Activated T-helper 1 cell treated with anti-CD3 and anti-CD28 coated beads, Interleukin-12 subunit alpha, Interleukin-12 subunit beta, Interleukin-2, Interleukin-4 antibody, amounts not matched to agents 30 ng/mL and 10 ng/mL and 1 ng/mL, durations not matched to agents 14 hours and 24 hours and 36 hours (primary cell): ENCODE measurements at regions not wholly inside any gene's neighbourhood (a gene's known extent, or its start where the extent isn't known, plus 50 kb on each side); places are given as distances from the start of the nearest gene placed in this dataset.

Experiments used
- DNase-seq: peaks from one replicate; pipeline ENCODE4 v3.0.0; 2021; ENCODE audit warnings: low spot score
- H3K27ac Mint-ChIP-seq: one replicate; pipeline ENCODE4 v1.8.0; 2021; ENCODE audit warnings: mild to moderate bottlenecking, mixed read lengths
- H3K27me3 Mint-ChIP-seq: one replicate; pipeline ENCODE4 v1.8.0; 2022; ENCODE audit warnings: mild to moderate bottlenecking, moderate library complexity, mixed read lengths; ENCODE audit not compliant: insufficient read depth
- H3K36me3 Mint-ChIP-seq: one replicate; pipeline ENCODE4 v1.8.0; 2021; ENCODE audit warnings: low read depth, mixed read lengths
- H3K4me1 Mint-ChIP-seq: one replicate; pipeline ENCODE4 v1.8.0; 2021; ENCODE audit warnings: low read depth, mixed read lengths
- H3K4me3 Mint-ChIP-seq: one replicate; pipeline ENCODE4 v1.8.0; 2021; ENCODE audit warnings: mild to moderate bottlenecking, moderate library complexity, mixed read lengths
- H3K9me3 Mint-ChIP-seq: one replicate; pipeline ENCODE4 v1.8.0; 2021; ENCODE audit warnings: mixed read lengths
- intact Hi-C: fragments of 100-400 bp; cut with micrococcal nuclease; formaldehyde crosslinking; loops from one replicate; pipeline ENCODE4 v1.15.1; 2024

DNA sequence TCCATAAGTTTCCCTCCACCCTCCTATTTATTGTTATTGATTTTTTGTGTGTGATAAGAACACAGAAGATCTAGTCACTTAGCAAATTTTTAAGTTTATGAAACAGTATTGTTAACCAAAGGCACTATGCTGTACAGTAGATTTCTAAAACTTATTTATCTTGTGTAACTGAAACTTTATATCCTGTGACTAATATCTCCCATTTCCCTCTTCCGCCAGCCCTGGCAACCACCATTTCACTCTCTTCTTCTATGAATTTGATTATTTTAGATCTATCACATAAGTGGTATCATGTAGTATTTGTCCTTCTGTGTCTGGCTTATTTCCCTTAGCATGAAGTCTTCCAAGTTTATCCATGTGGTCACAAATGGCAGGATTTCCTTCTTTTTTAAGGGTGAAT, 144.3 kb upstream of the INHBA start:
- no peak for DNase-seq
- Mint-ChIP-seq H3K27me3 (peaks cover 2% of the 10 kb centered on the region), H3K4me1 (peaks cover 6% of the 10 kb centered on the region), H3K9me3 (peaks cover 33% of the 10 kb centered on the region), H3K36me3 (peaks cover 8% of the 10 kb centered on the region), H3K27ac (no peak overlapping the region), H3K4me3 (no peak overlapping the region)
- intact Hi-C loops: no loop called here

DNA sequence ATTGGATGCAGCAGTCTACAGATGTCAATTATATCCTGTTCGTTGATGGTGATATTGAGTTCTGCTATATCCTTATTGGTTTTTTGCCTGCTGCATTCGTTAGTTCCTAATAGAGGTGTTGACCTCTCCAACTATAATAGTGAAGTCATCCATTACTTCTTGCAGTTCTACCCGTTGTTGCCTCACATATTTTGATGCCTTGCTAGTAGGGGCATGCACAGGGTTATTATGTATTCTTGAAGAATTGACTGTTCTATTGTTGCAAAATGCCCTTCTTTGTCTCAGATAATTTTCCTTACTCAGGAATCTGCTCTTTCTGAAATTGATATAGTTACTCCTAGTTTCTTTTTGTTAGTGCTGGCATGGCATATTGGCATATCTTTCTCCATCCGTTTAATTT, 140.1 kb upstream of the INHBA start:
- Mint-ChIP-seq H3K4me1 (no peaks in the 10 kb centered on the region), H3K27ac (no peak overlapping the region)
- intact Hi-C loops: no loop called here

DNA sequence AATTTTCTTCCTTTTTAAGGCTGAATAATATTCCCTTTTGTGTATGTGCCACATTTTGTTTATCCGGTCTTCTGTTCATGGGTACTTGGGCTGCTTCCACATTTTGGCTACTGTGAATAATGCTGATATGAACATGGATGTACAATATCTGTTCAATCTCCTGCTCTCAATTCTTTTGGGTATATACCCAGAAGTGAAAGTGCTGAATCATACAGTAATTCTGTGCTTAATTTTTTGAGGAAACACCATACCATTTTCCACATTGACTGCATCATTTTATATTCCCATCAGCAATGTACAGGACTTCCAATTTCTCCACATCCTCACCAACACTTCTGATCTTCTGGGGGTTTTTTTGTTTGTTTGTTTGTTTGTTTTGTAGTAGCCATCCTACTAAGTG, 135.0 kb upstream of the INHBA start:
- H3K9me3 Mint-ChIP-seq: peaks cover 16% of the 10 kb centered on the region
- H3K27ac Mint-ChIP-seq: no peak overlapping the region
- no peaks in the 10 kb centered on the region for H3K4me1 Mint-ChIP-seq
- H3K27me3 Mint-ChIP-seq: peaks cover 3% of the 10 kb centered on the region
- no peak overlapping the region for H3K4me3 Mint-ChIP-seq
- H3K36me3 Mint-ChIP-seq: no peaks in the 10 kb centered on the region
- no peak for DNase-seq
- intact Hi-C loops: no loop called here

More for the DNA sequence above, 140.1 kb upstream of the INHBA start:
- peaks cover 19% of the 10 kb centered on the region for H3K9me3 Mint-ChIP-seq
- H3K27me3 Mint-ChIP-seq: peaks cover 3% of the 10 kb centered on the region
- H3K4me3 Mint-ChIP-seq: no peak overlapping the region
- no peak for DNase-seq
- no peaks in the 10 kb centered on the region for H3K36me3 Mint-ChIP-seq

DNA sequence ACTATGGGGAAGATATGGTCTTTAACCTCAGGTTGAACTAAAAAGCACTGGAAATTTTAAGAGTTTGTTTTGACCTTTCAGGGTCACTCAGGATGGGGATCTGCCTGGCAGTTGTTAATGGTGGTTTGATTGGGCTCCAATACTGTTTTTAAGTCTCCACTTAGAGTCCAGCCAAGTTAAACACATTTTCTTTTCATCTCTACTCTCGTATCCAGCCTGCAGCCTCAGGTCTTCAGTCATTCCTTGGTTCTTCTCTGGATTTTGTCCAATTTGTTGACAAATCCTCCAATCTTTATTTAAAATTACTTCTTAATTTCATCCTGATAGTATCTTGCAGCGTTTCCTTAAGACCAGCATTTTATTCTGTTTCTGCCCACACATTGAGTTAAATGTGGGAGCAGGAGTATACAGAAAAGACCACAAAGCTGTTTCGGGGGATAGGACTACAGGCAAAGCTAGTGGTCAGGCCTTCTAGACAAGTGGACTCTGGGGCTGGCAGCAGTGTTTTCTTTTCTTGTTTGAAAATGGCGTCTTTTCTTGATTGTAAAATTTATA, 133.2 kb upstream of the INHBA start:
- H3K4me1 Mint-ChIP-seq: no peaks in the 10 kb centered on the region
- H3K36me3 Mint-ChIP-seq: no peaks in the 10 kb centered on the region
- no peak overlapping the region for H3K27ac Mint-ChIP-seq
- intact Hi-C loops: no loop called here
- H3K4me3 Mint-ChIP-seq: no peak overlapping the region
- H3K9me3 Mint-ChIP-seq: peaks cover 25% of the 10 kb centered on the region
- H3K27me3 Mint-ChIP-seq: peaks cover 3% of the 10 kb centered on the region
- DNase-seq: no peak

DNA sequence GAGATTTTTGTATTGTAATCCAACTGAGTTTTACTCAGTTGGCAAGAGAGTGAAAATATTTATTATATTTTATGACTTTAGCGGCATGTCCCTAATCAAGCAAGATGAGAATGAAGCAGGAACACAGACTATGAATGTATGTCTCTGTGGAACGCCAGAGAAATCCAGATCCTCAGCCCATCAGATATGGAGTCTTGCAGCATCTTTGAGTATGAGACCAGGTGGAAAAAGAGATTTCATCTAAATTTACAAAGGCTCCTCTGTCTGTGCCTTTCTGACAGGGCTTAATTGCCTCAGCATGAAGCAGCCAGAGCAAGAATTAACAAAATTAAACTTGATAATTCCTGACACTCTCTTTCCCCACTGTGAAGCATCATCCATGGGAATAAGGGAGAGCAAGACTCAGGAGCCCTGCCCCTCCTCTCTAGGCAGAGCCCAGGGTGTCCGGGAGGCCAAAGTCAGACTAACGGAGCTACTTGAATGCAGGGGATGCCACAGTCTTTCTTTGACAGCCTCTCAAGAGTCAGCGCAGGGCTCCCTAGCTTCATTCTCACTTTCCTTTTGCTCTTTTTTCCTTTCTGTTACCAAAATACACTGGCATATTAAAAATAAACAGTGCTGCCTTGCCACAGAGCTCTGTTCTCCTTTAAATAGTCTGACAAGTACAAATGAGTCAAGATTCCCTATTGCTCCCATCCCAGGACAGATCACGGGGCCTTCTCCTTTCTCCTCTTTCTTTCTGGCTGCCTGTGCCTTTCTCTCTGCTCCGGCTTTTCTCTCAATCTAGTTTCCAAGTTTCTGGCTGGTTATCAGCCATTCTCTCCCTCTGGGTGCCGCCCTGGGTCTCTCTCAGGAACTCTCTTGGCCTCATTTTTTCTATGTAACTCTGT, 132.2 kb upstream of the INHBA start:
- Mint-ChIP-seq H3K27ac (no peak overlapping the region), H3K9me3 (peaks cover 31% of the 10 kb centered on the region), H3K36me3 (no peaks in the 10 kb centered on the region), H3K4me1 (no peaks in the 10 kb centered on the region), H3K27me3 (no peaks in the 10 kb centered on the region), H3K4me3 (no peak overlapping the region)
- DNase-seq: no peak
- intact Hi-C loops: no loop called here

DNA sequence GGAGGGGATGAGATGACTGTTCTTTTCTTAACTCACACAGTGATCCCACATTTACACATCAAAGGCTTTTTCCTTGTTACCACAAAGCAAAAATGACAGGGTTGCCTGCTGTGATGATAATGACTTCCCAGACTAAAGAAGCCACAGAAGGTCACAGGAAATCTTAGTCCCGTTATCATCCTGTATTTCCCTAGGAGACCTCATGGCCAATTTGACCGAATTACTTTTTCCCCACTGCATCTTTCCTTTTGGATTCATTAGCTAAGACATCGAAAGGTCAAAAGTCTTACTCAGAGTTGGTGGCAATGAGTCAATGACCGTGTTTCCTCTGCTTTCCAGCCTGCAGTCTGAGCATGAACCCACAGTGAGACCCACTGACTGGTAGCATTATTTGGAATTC, 130.1 kb upstream of the INHBA start:
- DNase-seq: no peak
- peaks cover 27% of the 10 kb centered on the region for H3K9me3 Mint-ChIP-seq

DNA sequence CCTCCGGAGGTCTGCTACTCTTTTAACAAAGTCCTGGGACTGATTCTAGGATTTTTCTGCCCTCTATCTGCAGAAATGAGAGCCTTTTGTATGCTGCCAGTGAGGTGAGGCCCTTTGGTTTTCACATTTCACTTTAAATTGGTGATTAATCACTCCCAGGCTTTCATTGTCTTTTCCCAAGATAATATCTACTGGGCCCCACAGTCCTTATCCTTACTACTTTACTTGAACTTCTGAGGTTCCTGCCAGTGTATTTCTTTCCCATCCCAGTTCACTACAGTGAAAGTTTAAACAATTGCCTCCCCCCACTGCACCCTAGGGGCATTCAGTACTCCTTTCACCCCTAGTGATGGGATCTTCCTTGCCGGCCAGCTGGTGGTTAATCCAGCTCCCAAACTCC, 127.4 kb upstream of the INHBA start:
- no peaks in the 10 kb centered on the region for H3K36me3 Mint-ChIP-seq
- H3K4me3 Mint-ChIP-seq: no peak overlapping the region
- H3K4me1 Mint-ChIP-seq: no peaks in the 10 kb centered on the region
- no peak for DNase-seq
- no peak overlapping the region for H3K27ac Mint-ChIP-seq
- H3K27me3 Mint-ChIP-seq: no peaks in the 10 kb centered on the region
- H3K9me3 Mint-ChIP-seq: peaks cover 22% of the 10 kb centered on the region
- intact Hi-C loops: no loop called here

More for the DNA sequence above, 130.1 kb upstream of the INHBA start:
- Mint-ChIP-seq H3K27ac (no peak overlapping the region), H3K27me3 (no peaks in the 10 kb centered on the region), H3K4me3 (no peak overlapping the region), H3K36me3 (no peaks in the 10 kb centered on the region), H3K4me1 (no peaks in the 10 kb centered on the region)
- intact Hi-C loops: no loop called here

GRCh38 chr7:41828911-41829310, 126.0 kb upstream of the INHBA start:
- H3K4me1 Mint-ChIP-seq: no peaks in the 10 kb centered on the region
- no peak overlapping the region for H3K27ac Mint-ChIP-seq
- no peak for DNase-seq
- H3K36me3 Mint-ChIP-seq: no peaks in the 10 kb centered on the region
- H3K27me3 Mint-ChIP-seq: no peaks in the 10 kb centered on the region
- intact Hi-C loops: loop anchor here (2.0 kb wide), 1 partner anchor 16 kb away; no protein-coding TSS in a partner anchor
- H3K9me3 Mint-ChIP-seq: peaks cover 22% of the 10 kb centered on the region
- H3K4me3 Mint-ChIP-seq: no peak overlapping the region

- intact Hi-C loops: no loop called here
- no peak overlapping the region for H3K27ac Mint-ChIP-seq
- H3K27me3 Mint-ChIP-seq: no peaks in the 10 kb centered on the region
- no peaks in the 10 kb centered on the region for H3K4me1 Mint-ChIP-seq
- peaks cover 12% of the 10 kb centered on the region for H3K9me3 Mint-ChIP-seq
- no peak for DNase-seq
- H3K4me3 Mint-ChIP-seq: no peak overlapping the region
- H3K36me3 Mint-ChIP-seq: no peaks in the 10 kb centered on the region
Measured at GRCh38 chr7:41826641-41827040, 123.8 kb upstream of the INHBA start.

- Mint-ChIP-seq H3K27me3 (no peaks in the 10 kb centered on the region), H3K27ac (no peak overlapping the region), H3K4me1 (no peaks in the 10 kb centered on the region), H3K4me3 (no peak overlapping the region), H3K9me3 (peaks cover 10% of the 10 kb centered on the region), H3K36me3 (peaks cover 1% of the 10 kb centered on the region)
- intact Hi-C loops: no loop called here
- no peak for DNase-seq
Measured at GRCh38 chr7:41825927-41826480, 123.1 kb upstream of the INHBA start.

DNA sequence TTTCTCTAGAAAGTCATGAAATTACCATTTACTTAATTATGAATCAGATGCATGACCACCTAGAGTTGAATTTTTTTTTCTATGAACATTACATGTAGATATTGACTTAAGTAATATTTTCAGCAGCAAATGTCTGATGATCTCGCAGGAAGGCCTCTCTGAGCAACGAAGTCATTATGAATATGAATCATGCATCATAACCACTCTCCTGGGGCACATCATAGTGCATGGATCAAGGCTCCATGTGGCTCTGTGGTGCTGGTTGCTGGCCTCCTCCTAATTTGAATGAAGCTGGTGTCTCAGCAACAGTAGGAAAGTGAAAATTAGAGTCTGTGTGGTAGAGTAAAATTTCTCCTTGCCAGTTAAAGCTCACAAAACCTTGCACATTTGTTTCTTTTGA, 121.4 kb upstream of the INHBA start:
- H3K27ac Mint-ChIP-seq: no peak overlapping the region
- H3K4me1 Mint-ChIP-seq: peaks cover 3% of the 10 kb centered on the region
- intact Hi-C loops: no loop called here
- peaks cover 1% of the 10 kb centered on the region for H3K36me3 Mint-ChIP-seq
- no peak overlapping the region for H3K4me3 Mint-ChIP-seq
- H3K9me3 Mint-ChIP-seq: peaks cover 9% of the 10 kb centered on the region
- peaks cover 1% of the 10 kb centered on the region for H3K27me3 Mint-ChIP-seq
- DNase-seq: no peak

- Mint-ChIP-seq H3K4me3 (no peak overlapping the region), H3K27me3 (peaks cover 1% of the 10 kb centered on the region), H3K27ac (no peak overlapping the region), H3K36me3 (peaks cover 1% of the 10 kb centered on the region), H3K9me3 (peaks cover 11% of the 10 kb centered on the region), H3K4me1 (peaks cover 12% of the 10 kb centered on the region)
- intact Hi-C loops: no loop called here
- no peak for DNase-seq
Measured at GRCh38 chr7:41822259-41822817, 119.4 kb upstream of the INHBA start.
